NT2/D1 (cell line): ENCODE measurements at regions not wholly inside any gene's neighbourhood (a gene's known extent, or its start where the extent isn't known, plus 50 kb on each side); places are given as distances from the start of the nearest gene placed in this dataset.

Source experiments
- SUZ12 ChIP-seq: IDR thresholded peaks from 2 replicates; pipeline ENCODE4 v1.6.1; 2011; ENCODE audit not compliant: insufficient read length, insufficient read depth; ENCODE audit errors: extremely low read depth
- YY1 ChIP-seq: IDR thresholded peaks from 2 replicates; pipeline ENCODE4 v1.6.1; 2011; ENCODE audit not compliant: insufficient read length, insufficient read depth
- ZNF274 ChIP-seq: IDR thresholded peaks from 2 replicates; pipeline ENCODE4 v1.6.1; 2011; ENCODE audit warnings: mild to moderate bottlenecking, low read depth, low read length

DNA sequence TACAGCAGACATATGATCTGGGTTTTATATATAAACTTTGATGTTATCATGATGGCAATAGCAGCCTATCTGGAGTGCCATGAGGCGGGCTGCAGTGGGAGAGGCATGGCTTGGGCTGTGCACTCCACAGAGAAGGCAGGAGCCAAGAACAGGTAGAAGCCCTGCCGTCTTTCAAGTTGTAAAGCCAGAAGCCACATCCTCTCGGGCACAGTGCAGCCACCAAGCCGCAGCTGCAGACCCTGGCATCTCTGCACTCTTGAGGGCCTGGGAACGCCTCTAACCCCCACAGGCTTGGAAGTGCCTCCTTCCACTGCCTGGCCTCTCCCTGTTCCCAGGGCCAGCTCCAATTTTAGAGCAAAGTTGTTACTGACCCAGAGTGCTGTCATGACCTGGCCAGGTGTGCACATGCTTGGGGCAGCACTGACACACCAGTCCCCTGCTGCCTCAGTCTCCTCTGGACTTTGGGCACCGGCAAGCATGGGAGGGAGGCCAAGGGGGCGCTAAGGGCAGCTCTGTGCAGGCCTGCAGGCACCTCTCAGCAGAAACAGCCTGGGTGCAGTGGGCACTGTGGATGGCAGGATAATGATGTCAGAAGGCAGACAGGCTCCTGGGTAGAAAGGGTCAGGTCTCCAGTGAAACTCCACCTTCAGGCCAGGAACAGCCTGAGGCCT is 1619.8 kb upstream of the PRMT6 start:
- TF ChIP-seq YY1 (no peak), ZNF274 (no peak), SUZ12 (no peak)
